GM10266 (cell line): ENCODE measurements at regions not wholly inside any gene's neighbourhood (a gene's known extent, or its start where the extent isn't known, plus 50 kb on each side); places are given as distances from the start of the nearest gene placed in this dataset.

Experiments
- DNase-seq: peaks from one replicate; pipeline ENCODE4 v3.0.0; 2012; ENCODE audit errors: extremely low spot score
- TF ChIP-seq, protein P1 (sequence below): IDR thresholded peaks from 2 replicates; pipeline ENCODE4 v1.5.1; 2012; ENCODE audit warnings: mild to moderate bottlenecking, low read depth; ENCODE audit not compliant: control insufficient read depth, insufficient read depth; ENCODE audit errors: missing control alignments

DNA sequence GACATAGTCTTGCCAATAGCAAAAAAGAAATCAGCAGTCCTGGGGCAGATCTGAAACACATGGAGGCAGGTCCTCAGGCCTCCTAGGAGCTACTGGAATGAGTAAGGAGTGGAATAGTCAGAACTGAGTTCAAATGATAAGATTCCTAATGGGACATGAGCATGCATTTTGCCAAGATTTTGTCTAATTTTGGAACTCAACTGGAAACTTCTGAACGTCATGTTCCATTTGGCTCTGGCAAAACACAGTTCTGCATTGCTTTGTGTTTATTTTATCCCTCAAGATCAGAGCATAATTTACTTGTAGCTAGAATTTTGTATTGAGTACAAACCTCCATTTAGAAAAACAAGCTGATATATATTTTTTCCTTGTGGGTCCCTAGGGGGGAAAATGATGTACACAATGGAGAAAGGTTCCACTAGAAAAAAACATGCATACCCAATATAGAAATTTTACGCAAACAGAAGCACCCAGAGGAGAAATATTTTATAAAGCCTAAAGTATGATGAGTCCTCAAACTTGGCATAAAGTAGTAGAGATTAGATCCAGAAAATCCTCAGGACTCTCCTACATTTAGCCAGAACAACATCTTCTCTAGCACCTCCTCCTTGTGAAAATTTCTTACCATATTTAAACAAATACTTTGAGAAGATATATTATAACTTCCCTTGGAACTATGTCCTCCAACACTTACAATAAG is 149.0 kb upstream of the SERP2 start:
- TF ChIP-seq, protein P1, sequence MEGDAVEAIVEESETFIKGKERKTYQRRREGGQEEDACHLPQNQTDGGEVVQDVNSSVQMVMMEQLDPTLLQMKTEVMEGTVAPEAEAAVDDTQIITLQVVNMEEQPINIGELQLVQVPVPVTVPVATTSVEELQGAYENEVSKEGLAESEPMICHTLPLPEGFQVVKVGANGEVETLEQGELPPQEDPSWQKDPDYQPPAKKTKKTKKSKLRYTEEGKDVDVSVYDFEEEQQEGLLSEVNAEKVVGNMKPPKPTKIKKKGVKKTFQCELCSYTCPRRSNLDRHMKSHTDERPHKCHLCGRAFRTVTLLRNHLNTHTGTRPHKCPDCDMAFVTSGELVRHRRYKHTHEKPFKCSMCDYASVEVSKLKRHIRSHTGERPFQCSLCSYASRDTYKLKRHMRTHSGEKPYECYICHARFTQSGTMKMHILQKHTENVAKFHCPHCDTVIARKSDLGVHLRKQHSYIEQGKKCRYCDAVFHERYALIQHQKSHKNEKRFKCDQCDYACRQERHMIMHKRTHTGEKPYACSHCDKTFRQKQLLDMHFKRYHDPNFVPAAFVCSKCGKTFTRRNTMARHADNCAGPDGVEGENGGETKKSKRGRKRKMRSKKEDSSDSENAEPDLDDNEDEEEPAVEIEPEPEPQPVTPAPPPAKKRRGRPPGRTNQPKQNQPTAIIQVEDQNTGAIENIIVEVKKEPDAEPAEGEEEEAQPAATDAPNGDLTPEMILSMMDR = no peak

DNA sequence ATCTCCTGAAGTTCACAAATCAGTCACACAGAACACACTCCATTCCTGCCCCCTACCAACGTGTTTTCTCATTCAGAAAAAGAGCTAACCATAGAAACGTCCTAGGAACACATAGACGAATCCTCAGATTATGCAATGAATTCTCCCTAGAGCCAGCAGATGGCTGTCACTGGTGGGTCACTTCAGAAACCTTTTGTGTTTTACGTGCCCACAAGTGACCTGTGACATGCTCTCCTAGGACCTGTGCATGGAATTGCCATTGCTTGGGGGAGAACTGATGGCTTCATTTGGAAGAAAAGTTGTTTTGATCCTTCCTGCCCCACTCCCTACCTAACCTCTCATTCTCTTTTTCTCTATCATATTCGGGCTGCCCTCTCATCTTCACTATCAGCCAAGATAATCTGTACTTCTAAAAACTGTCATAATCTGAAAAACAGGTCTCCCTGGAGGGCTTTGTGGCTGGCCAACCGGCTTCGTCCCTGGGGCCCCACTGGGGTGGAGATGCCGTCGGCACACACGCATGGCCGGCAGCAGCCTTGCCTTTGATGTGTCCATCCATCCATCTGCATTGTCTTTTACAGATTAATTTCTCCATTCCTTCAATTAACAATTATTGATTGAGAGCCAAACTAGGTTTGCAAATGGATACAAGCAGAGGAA is 144.1 kb upstream of the SERP2 start:
- TF ChIP-seq, protein P1 = no peak

More for the DNA sequence above, 149.0 kb upstream of the SERP2 start:
- no peak for DNase-seq

DNA sequence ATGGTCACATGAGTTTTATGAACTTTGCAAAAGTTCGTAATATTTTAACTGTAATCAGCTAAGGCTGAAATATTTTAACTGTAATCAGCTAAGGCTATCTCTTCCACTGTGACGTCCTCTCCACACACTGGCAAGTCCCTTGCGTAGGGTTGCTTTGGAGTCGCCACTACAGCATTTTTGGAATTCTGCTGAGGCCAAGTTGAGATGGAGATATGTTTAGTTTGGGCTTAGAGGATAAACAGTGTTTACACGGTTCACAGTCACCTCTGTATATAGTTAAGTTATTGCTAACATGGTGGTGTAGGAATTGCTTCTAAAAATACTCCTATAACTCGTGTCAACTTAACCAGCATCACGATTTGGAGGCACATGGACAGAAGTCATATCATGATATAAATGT is 143.6 kb upstream of the SERP2 start:
- TF ChIP-seq, protein P1 = no peak
- no peak for DNase-seq

More for the DNA sequence above, 144.1 kb upstream of the SERP2 start:
- no peak for DNase-seq

DNA sequence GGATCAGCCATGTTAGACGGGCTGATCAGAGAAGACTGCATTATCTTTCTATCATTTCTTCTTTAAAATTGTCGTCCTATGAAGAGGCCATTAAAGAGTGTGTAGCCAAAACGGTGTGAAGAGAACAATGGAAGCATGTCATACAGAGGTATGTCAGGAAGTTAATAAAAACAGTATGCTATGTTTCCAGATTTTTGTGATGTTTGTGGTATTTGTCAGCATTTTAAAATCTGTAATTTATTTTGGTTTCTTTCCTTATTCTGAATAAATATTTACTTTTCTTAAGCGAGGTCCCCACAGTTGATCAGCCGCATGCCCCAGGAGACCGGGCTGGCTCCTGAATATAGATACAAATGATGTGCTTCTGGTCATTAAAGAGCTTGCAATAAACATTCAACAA is 142.9 kb upstream of the SERP2 start:
- DNase-seq = no peak
- TF ChIP-seq, protein P1 = no peak

DNA sequence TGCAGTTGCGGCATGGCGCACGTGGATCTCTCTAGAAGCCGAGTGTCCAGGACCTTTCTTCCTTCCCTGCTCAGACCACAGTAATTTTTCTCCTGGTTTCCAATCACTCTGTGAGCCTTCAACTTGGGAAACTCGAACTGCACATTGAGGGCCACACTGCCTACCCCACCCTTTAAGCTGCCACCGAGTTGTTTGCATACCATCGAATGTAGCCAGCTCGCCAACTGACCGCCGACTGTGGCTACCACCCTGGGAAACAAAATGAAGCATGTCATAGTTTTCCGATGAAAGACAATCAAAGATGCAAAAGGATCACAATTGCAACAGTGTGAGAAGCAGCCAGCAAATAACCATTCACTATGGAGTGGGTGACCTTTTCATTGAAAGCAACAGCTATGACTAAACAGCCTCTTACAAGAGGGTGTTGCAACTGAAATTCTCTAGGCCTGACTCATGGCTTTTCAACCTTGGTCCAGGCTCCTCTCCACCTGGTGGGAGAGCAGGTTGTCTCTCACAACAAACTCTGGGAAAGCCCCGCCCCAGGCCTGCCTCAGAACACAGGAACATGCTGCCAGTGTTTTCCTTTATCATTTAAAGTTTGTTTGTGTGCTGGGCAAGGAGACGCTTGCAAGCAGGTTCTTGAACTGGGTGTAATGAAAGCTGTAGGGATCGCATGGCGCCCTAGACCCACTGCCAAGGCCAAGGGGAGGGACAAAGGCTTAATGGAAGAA is 141.7 kb upstream of the SERP2 start:
- no peak for DNase-seq
- TF ChIP-seq, protein P1 = no peak

DNA sequence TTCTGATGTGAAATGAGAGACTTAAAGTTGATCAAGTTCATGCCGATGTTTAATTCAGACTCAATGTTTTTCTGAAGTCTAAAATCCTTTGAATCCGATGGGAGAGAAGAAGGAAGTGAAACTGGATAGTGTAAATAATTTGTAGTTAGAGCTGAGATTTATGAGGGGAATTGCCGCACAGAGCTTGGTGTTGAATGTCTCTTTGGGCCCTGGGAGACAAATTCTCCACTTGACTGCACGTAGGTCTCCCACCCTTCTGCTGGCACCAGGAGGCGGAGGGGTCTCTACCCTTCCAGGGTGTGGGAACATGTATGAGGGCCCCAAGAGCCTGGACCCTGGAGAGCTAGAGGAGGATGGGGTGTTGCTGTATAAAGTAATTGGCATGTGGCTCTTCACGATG is 140.8 kb upstream of the SERP2 start:
- no peak for DNase-seq
- TF ChIP-seq, protein P1 = no peak
